WTC11 (cell line): ENCODE measurements at regions not wholly inside any gene's neighbourhood (a gene's known extent, or its start where the extent isn't known, plus 50 kb on each side); places are given as distances from the start of the nearest gene placed in this dataset.

Experiments
- AR ChIP-seq: fragments of 250-450 bp; sonication (Bioruptor Pico); IDR thresholded peaks from 2 replicates; pipeline ENCODE4 v1.9.0; 2021; ENCODE audit warnings: mild to moderate bottlenecking
- CBFB ChIP-seq: sonication (generic); formaldehyde crosslinking; IDR thresholded peaks from 2 replicates; pipeline ENCODE4 v1.8.1; 2022; ENCODE audit warnings: mild to moderate bottlenecking, low read depth, missing genetic modification reagents
- CTCF ChIP-seq: fragments of 200-600 bp; IDR thresholded peaks from 2 replicates; pipeline ENCODE4 v1.8.0; 2022; ENCODE audit warnings: antibody characterized with exemption
- E2F4 ChIP-seq: sonication (generic); formaldehyde crosslinking; IDR thresholded peaks from 2 replicates; pipeline ENCODE4 v1.8.1; 2022; ENCODE audit warnings: low read depth, mild to moderate bottlenecking, moderate library complexity, missing genetic modification reagents, borderline replicate concordance
- FOXJ3 ChIP-seq: sonication (generic); formaldehyde crosslinking; IDR thresholded peaks from 2 replicates; pipeline ENCODE4 v1.9.0; 2021; ENCODE audit warnings: missing genetic modification reagents, mild to moderate bottlenecking, borderline replicate concordance
- MAX ChIP-seq: sonication (generic); formaldehyde crosslinking; IDR thresholded peaks from 2 replicates; pipeline ENCODE4 v1.8.0; 2022; ENCODE audit warnings: mild to moderate bottlenecking, missing genetic modification reagents
- RELA ChIP-seq: sonication (generic); formaldehyde crosslinking; IDR thresholded peaks from 2 replicates; pipeline ENCODE4 v1.8.1; 2022; ENCODE audit warnings: missing genetic modification reagents, mild to moderate bottlenecking, borderline replicate concordance
- SMAD3 ChIP-seq: sonication (generic); formaldehyde crosslinking; IDR thresholded peaks from 2 replicates; pipeline ENCODE4 v1.8.0; 2022; ENCODE audit warnings: missing genetic modification reagents, mild to moderate bottlenecking, borderline replicate concordance
- TCF7 ChIP-seq: sonication (generic); formaldehyde crosslinking; IDR thresholded peaks from 2 replicates; pipeline ENCODE4 v1.8.0; 2022; ENCODE audit warnings: mild to moderate bottlenecking, low read depth, missing genetic modification reagents, moderate library complexity
- TP53 ChIP-seq: sonication (generic); formaldehyde crosslinking; IDR thresholded peaks from 2 replicates; pipeline ENCODE4 v1.8.1; 2023; ENCODE audit warnings: mild to moderate bottlenecking, missing genetic modification reagents
- USF1 ChIP-seq: sonication (generic); formaldehyde crosslinking; IDR thresholded peaks from 2 replicates; pipeline ENCODE4 v1.8.0; 2022; ENCODE audit warnings: mild to moderate bottlenecking, missing genetic modification reagents
- USF2 ChIP-seq: sonication (generic); formaldehyde crosslinking; IDR thresholded peaks from 2 replicates; pipeline ENCODE4 v1.8.1; 2023; ENCODE audit warnings: mild to moderate bottlenecking, missing genetic modification reagents, moderate library complexity
- ZBTB43 ChIP-seq: sonication (generic); formaldehyde crosslinking; IDR thresholded peaks from 2 replicates; pipeline ENCODE4 v1.8.1; 2023; ENCODE audit warnings: mild to moderate bottlenecking, missing genetic modification reagents
- ZNF138 ChIP-seq: sonication (generic); formaldehyde crosslinking; conservative IDR thresholded peaks from 2 replicates; pipeline ENCODE4 v1.8.1; 2022; ENCODE audit warnings: mild to moderate bottlenecking, moderate library complexity, missing genetic modification reagents

- TF ChIP-seq CTCF (no peak), CBFB (CRISPR knock-in tag) (no peak), USF1 (CRISPR knock-in tag) (no peak), ZBTB43 (no peak), E2F4 (CRISPR knock-in tag) (no peak), MAX (CRISPR knock-in tag) (no peak), TP53 (CRISPR knock-in tag) (no peak), RELA (CRISPR knock-in tag) (no peak), FOXJ3 (CRISPR knock-in tag) (no peak), TCF7 (CRISPR knock-in tag) (no peak), SMAD3 (CRISPR knock-in tag) (no peak), ZNF138 (CRISPR knock-in tag) (no peak), AR (CRISPR knock-in tag) (no peak), USF2 (CRISPR knock-in tag) (no peak)
These were observed 93.0 kb downstream of the GEMIN8 start for GRCh38 chrX:13936521-13937225.
